ENCODE measurements at regions not wholly inside any gene's neighbourhood (a gene's known extent, or its start where the extent isn't known, plus 50 kb on each side); places are given as distances from the start of the nearest gene placed in this dataset.

DNA sequence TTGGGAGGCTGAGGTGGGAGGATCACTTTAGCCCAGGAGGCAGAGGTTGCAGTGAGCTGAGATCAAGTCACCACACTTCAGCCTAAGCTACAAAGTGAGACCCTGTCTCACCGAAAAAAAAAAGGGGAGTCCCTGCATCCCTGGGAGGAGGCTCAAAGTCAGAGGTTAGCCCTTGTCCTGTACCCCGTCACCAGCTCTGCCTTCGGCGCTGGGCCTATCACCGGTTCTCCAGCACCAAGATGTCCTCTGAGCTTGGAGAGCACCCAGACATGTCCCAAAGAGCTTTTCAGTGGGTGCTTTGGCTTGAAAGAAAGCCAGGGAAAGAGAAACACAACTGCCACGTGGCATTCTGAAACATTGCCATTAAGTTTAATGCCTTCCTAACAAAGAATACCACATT lies 356.9 kb upstream of the TSHZ3 start:
- TF ChIP-seq, protein P1, sequence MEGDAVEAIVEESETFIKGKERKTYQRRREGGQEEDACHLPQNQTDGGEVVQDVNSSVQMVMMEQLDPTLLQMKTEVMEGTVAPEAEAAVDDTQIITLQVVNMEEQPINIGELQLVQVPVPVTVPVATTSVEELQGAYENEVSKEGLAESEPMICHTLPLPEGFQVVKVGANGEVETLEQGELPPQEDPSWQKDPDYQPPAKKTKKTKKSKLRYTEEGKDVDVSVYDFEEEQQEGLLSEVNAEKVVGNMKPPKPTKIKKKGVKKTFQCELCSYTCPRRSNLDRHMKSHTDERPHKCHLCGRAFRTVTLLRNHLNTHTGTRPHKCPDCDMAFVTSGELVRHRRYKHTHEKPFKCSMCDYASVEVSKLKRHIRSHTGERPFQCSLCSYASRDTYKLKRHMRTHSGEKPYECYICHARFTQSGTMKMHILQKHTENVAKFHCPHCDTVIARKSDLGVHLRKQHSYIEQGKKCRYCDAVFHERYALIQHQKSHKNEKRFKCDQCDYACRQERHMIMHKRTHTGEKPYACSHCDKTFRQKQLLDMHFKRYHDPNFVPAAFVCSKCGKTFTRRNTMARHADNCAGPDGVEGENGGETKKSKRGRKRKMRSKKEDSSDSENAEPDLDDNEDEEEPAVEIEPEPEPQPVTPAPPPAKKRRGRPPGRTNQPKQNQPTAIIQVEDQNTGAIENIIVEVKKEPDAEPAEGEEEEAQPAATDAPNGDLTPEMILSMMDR (IDR thresholded peaks at IDR 0.05; ENCODE audit: control insufficient read depth, insufficient read depth, low read depth, low read length, missing control alignments) = no peak
- DNase-seq (ENCODE audit: low read depth) = no peak
- no peak overlapping the region for H3K4me3 ChIP-seq (ENCODE audit: control insufficient read depth, low read depth, low read length)

DNA sequence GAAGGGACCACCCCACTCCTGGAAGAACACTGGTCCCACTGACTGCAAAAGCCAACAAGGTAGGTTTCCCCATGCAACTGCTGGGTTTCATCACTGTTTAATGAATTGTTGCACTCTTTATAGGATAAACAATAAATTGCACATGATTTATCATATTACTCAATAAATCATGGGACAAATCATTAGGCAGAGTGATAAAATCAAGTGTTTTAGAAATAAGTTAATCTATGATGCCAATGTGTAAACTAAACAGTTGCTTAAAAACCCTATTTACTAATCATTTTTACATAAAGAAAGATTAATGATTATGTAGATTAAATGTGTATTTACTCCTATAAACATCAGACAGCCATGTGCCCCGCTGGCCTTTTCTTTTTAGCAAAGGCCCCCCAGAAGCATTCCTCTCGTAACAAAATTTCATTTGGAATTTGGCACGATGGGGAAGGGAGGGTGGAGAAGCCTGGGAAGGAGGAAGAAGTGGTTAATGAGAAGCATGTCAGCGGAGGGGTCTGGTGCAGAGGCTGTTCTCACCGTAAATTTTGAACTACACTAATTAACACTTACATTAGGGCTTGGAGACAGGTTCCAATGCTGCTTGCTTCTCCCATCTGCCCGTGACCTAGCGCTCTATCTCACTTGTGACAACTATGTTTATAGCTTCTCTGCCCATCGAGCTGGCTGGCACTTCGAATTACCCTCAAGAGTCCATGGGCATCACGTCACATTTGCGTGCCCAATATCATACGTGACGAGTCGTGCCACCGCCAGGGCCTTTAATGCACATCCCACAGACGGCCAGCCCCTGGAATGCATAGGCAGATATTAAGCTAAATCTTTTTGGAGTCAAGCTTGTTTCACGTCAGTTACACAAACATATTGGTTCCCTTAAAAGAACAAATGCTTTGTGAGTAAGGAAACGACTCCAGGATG lies 357.7 kb upstream of the TSHZ3 start:
- no peak overlapping the region for H3K4me3 ChIP-seq (ENCODE audit: control insufficient read depth, low read depth, low read length)
- no peak for DNase-seq (ENCODE audit: low read depth)
- TF ChIP-seq, protein P1 (IDR thresholded peaks at IDR 0.05; ENCODE audit: control insufficient read depth, insufficient read depth, low read depth, low read length, missing control alignments) = no peak

- no peak overlapping the region for H3K4me3 ChIP-seq (ENCODE audit: control insufficient read depth, low read depth, low read length)
- TF ChIP-seq, protein P1 (IDR thresholded peaks at IDR 0.05; ENCODE audit: control insufficient read depth, insufficient read depth, low read depth, low read length, missing control alignments) = no peak
- no peak for DNase-seq (ENCODE audit: low read depth)
Observed at GRCh38 chr19:31708520-31708919, 359.3 kb upstream of the TSHZ3 start.

DNA sequence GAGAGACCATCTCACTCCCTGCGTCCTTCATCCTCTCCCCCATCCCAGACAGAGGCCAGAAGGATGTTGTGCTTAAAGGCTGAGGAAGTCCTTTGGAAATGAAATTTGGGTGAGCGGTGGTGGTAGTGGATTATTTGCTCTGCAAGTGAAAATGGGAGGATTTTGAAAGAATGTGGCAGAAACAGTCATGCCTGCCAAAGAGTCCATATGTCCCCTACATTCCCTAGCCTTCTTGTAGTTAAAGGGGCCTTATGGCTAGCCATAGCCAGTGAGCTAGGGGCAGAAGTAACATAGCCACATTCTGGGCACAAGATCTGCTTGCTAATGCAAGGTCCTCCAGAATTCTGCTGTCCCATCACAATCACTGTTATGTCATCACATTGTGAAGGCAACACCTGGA lies 360.2 kb upstream of the TSHZ3 start:
- DNase-seq (ENCODE audit: low read depth) = no peak
- no peak overlapping the region for H3K4me3 ChIP-seq (ENCODE audit: control insufficient read depth, low read depth, low read length)
- TF ChIP-seq, protein P1 (IDR thresholded peaks at IDR 0.05; ENCODE audit: control insufficient read depth, insufficient read depth, low read depth, low read length, missing control alignments) = no peak

DNA sequence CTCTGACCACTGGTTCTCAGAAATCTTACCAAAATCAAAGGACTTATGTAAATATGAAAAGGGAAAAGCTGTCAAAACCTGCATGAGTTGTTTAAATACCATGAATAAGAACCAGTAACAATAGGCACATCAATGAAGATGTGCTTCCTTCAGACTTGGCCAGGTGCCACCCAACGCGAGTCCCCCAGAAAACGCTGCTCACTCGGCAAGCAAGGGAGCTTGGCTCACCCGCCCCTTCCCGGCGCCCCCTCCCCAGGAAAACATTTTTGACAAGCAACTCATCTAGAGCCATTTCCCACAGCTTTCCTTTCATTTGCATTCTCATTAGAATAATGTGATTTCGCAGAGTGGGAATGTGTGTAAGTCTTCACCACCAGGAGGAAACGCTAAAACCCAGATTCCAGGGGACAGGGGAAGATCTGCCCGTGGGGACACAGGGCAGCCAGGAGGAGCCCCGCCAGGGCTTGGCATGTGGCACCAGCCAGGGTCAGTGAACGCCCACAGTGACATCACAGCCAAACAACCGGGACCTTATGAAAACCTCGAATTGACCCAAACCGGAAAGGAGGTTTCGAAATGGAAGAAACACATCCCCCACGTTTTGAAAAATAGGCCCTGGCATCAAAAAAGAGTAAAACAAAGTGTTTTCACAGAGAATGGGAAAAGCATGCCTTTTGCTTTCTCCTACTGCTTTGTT lies 366.2 kb upstream of the TSHZ3 start:
- no peak overlapping the region for H3K4me3 ChIP-seq (ENCODE audit: control insufficient read depth, low read depth, low read length)
- TF ChIP-seq, protein P1 (IDR thresholded peaks at IDR 0.05; ENCODE audit: control insufficient read depth, insufficient read depth, low read depth, low read length, missing control alignments) = no peak
- no peak for DNase-seq (ENCODE audit: low read depth)

DNA sequence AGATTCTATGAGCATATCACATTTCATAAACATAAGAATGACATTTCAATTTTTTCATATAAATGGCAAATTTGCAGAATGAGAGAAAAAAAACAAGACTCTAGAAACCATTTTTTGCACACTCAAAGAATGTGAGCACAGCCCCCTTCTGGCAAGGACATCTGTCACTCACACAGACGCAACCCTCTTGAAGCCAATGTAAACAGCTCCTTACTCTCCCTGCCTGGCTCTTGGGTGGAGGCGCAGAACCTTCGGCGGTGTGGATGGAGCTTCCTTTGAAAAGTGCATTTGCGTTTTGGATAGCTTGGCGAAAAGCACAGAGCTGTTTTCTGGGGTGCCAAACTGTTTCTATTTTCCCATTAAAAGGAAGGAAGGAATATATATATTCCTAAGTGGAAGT lies 367.6 kb upstream of the TSHZ3 start:
- H3K4me3 ChIP-seq (ENCODE audit: control insufficient read depth, low read depth, low read length) = no peak overlapping the region
- DNase-seq (ENCODE audit: low read depth) = no peak
- TF ChIP-seq, protein P1 (IDR thresholded peaks at IDR 0.05; ENCODE audit: control insufficient read depth, insufficient read depth, low read depth, low read length, missing control alignments) = no peak

Measured in AG09309 (cell line).